OCI-LY1 (cell line): ENCODE measurements at regions not wholly inside any gene's neighbourhood (a gene's known extent, or its start where the extent isn't known, plus 50 kb on each side); places are given as distances from the start of the nearest gene placed in this dataset.

Experiments
- H2AFZ ChIP-seq: fragments of 200-600 bp; sonication (generic), shearing (Covaris generic); 2 replicates; pipeline ENCODE4 v1.6.0; 2014; ENCODE audit warnings: antibody characterized with exemption, mild to moderate bottlenecking, low read length
- H3F3A ChIP-seq: fragments of 200-600 bp; sonication (generic), shearing (Covaris generic); 2 replicates; pipeline ENCODE4 v1.6.0; 2014; ENCODE audit warnings: mild to moderate bottlenecking, antibody characterized with exemption, low read length, moderate library complexity; ENCODE audit not compliant: insufficient read depth
- H3K27ac ChIP-seq: fragments of 200-600 bp; sonication (generic); 2 replicates; pipeline ENCODE4 v1.5.1; 2014; ENCODE audit warnings: low read length, mixed run types, mild to moderate bottlenecking, low read depth; ENCODE audit not compliant: poor library complexity, severe bottlenecking
- H3K27me3 ChIP-seq: fragments of 200-600 bp; sonication (generic); 2 replicates; pipeline ENCODE4 v1.6.0; 2014; ENCODE audit warnings: antibody characterized with exemption, mild to moderate bottlenecking, low read length, moderate library complexity; ENCODE audit not compliant: insufficient read depth
- H3K36me3 ChIP-seq: fragments of 200-600 bp; sonication (generic); 2 replicates; pipeline ENCODE4 v1.6.1; 2014; ENCODE audit warnings: mild to moderate bottlenecking, antibody characterized with exemption, low read length, moderate library complexity, mixed read lengths; ENCODE audit not compliant: insufficient read depth
- H3K4me1 ChIP-seq: fragments of 200-600 bp; sonication (generic); 2 replicates; pipeline ENCODE4 v1.5.1; 2014; ENCODE audit warnings: mild to moderate bottlenecking, low read length, moderate library complexity; ENCODE audit not compliant: insufficient read depth, severe bottlenecking
- H3K4me2 ChIP-seq: fragments of 200-600 bp; sonication (generic), shearing (Covaris generic); 2 replicates; pipeline ENCODE4 v1.6.1; 2014; ENCODE audit warnings: low read length
- H3K4me3 ChIP-seq: fragments of 200-600 bp; sonication (generic); 2 replicates; pipeline ENCODE4 v1.5.1; 2014; ENCODE audit warnings: low read length, low read depth, mild to moderate bottlenecking, mixed read lengths; ENCODE audit not compliant: poor library complexity, severe bottlenecking
- H3K79me2 ChIP-seq: fragments of 200-600 bp; shearing (Covaris generic); 2 replicates; pipeline ENCODE4 v1.6.1; 2016; ENCODE audit warnings: mixed run types, low read length, mixed read lengths; ENCODE audit not compliant: insufficient read depth
- H3K9ac ChIP-seq: fragments of 200-600 bp; sonication (generic), shearing (Covaris generic); 2 replicates; pipeline ENCODE4 v1.6.1; 2014; ENCODE audit warnings: mild to moderate bottlenecking, low read length, mixed read lengths
- H3K9me2 ChIP-seq: fragments of 200-600 bp; sonication (generic), shearing (Covaris generic); 2 replicates; pipeline ENCODE4 v1.6.1; 2014; ENCODE audit warnings: low read depth, mild to moderate bottlenecking, low read length, mixed read lengths
- H3K9me3 ChIP-seq: fragments of 200-600 bp; shearing (Covaris generic); 2 replicates; pipeline ENCODE4 v1.6.1; 2014; ENCODE audit warnings: low read length, mixed read lengths
- H4K20me1 ChIP-seq: fragments of 200-600 bp; sonication (generic), shearing (Covaris generic); 2 replicates; pipeline ENCODE4 v1.6.0; 2016; ENCODE audit warnings: mild to moderate bottlenecking, low read length; ENCODE audit not compliant: insufficient read depth
- CTCF ChIP-seq: fragments of 200-600 bp; sonication (generic), shearing (Covaris generic); IDR thresholded peaks from 2 replicates; pipeline ENCODE4 v1.5.1; 2017; ENCODE audit warnings: mild to moderate bottlenecking, antibody characterized with exemption, low read length, moderate library complexity, mixed read lengths
- EZH2 ChIP-seq: fragments of 200-600 bp; sonication (generic), shearing (Covaris generic); IDR thresholded peaks from 2 replicates; pipeline ENCODE4 v1.8.0; 2017; ENCODE audit warnings: borderline replicate concordance, mixed run types, mild to moderate bottlenecking, antibody characterized with exemption, low read length, moderate library complexity, mixed read lengths

GRCh38 chr5:45799388-45799787 is 103.2 kb upstream of the HCN1 start:
- H3K9ac ChIP-seq: no peak overlapping the region
- no peak for TF ChIP-seq CTCF
- TF ChIP-seq EZH2: no peak
- no peak overlapping the region for H2AFZ ChIP-seq
- H3F3A ChIP-seq: no peaks in the 10 kb centered on the region
- H3K27ac ChIP-seq: no peak overlapping the region
- no peaks in the 10 kb centered on the region for H3K9me2 ChIP-seq
- no peaks in the 10 kb centered on the region for H3K36me3 ChIP-seq
- no peak overlapping the region for H3K4me3 ChIP-seq
- peaks cover 5% of the 10 kb centered on the region; the same call in 1 of the 2 replicates for H3K9me3 ChIP-seq
- H3K4me1 ChIP-seq: peaks cover 8% of the 10 kb centered on the region
- no peaks in the 10 kb centered on the region for H3K79me2 ChIP-seq
- H4K20me1 ChIP-seq: no peaks in the 10 kb centered on the region
- H3K4me2 ChIP-seq: no peak overlapping the region
- no peaks in the 10 kb centered on the region for H3K27me3 ChIP-seq

- no peaks in the 10 kb centered on the region for H3K79me2 ChIP-seq
- peaks cover 25% of the 10 kb centered on the region for H3K4me1 ChIP-seq
- H3K4me2 ChIP-seq: no peak overlapping the region
- H3K27me3 ChIP-seq: no peaks in the 10 kb centered on the region
- no peaks in the 10 kb centered on the region for H4K20me1 ChIP-seq
- no peaks in the 10 kb centered on the region for H3K36me3 ChIP-seq
- no peaks in the 10 kb centered on the region for H3F3A ChIP-seq
- no peaks in the 10 kb centered on the region for H3K9me2 ChIP-seq
- TF ChIP-seq CTCF (peak; percentile 76), EZH2 (no peak)
- no peak overlapping the region for H3K4me3 ChIP-seq
- H3K9ac ChIP-seq: no peak overlapping the region
- H3K9me3 ChIP-seq: peaks cover 5% of the 10 kb centered on the region; the same call in 1 of the 2 replicates
- H2AFZ ChIP-seq: no peak overlapping the region
- H3K27ac ChIP-seq: no peak overlapping the region
Measured at GRCh38 chr5:45796959-45797553, 100.9 kb upstream of the HCN1 start.

GRCh38 chr5:45795458-45795857 is 99.3 kb upstream of the HCN1 start:
- H3K4me2 ChIP-seq: no peak overlapping the region
- no peaks in the 10 kb centered on the region for H4K20me1 ChIP-seq
- H3K9me2 ChIP-seq: no peaks in the 10 kb centered on the region
- H3K79me2 ChIP-seq: no peaks in the 10 kb centered on the region
- no peak overlapping the region for H3K9ac ChIP-seq
- no peak overlapping the region for H2AFZ ChIP-seq
- H3K27me3 ChIP-seq: no peaks in the 10 kb centered on the region
- H3F3A ChIP-seq: no peaks in the 10 kb centered on the region
- peaks cover 5% of the 10 kb centered on the region; the same call in 1 of the 2 replicates for H3K9me3 ChIP-seq
- TF ChIP-seq EZH2 (no peak), CTCF (no peak)
- H3K4me3 ChIP-seq: no peak overlapping the region
- no peaks in the 10 kb centered on the region for H3K36me3 ChIP-seq
- H3K27ac ChIP-seq: no peak overlapping the region
- peaks cover 25% of the 10 kb centered on the region for H3K4me1 ChIP-seq
